GM12865 (cell line): ENCODE measurements at regions not wholly inside any gene's neighbourhood (a gene's known extent, or its start where the extent isn't known, plus 50 kb on each side); places are given as distances from the start of the nearest gene placed in this dataset.
A peak's percentile ranks its signal among the peaks of the same experiment; 100 is the strongest.

ENCODE experiments used
- DNase-seq: peaks from one replicate; pipeline ENCODE4 v3.0.0; 2010; ENCODE audit warnings: low read depth
- H3K4me3 ChIP-seq: 2 replicates; pipeline ENCODE4 v1.5.1; 2011; ENCODE audit warnings: mild to moderate bottlenecking, low read depth, low read length, control low read depth
- TF ChIP-seq, protein P1 (sequence below): IDR thresholded peaks from 2 replicates; pipeline ENCODE4 v1.5.1; 2011; ENCODE audit warnings: low read length, control low read depth, low read depth, inconsistent platforms; ENCODE audit not compliant: insufficient read depth; ENCODE audit errors: missing control alignments

DNA sequence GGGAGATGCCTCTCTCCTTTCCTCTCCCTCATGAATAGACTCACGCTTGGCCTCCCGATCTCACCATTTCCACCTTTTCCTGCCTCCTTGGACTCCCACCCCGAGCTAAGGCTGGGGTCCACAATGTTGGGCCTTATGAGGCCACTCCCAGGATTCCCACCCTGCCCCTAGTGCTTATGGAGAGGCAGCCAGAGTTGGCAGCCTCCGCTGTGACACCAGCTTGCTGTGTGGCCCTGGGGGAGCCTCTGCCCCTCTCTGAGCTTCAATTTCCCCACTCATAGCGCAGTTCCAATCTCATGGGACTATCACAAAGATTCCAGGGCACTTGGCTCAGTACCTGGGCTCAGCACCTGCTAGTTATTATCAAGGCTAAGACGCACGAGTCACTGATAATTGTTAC is 118.7 kb upstream of the WNT4 start:
- H3K4me3 ChIP-seq, result no peak overlapping the region
- TF ChIP-seq, protein P1, sequence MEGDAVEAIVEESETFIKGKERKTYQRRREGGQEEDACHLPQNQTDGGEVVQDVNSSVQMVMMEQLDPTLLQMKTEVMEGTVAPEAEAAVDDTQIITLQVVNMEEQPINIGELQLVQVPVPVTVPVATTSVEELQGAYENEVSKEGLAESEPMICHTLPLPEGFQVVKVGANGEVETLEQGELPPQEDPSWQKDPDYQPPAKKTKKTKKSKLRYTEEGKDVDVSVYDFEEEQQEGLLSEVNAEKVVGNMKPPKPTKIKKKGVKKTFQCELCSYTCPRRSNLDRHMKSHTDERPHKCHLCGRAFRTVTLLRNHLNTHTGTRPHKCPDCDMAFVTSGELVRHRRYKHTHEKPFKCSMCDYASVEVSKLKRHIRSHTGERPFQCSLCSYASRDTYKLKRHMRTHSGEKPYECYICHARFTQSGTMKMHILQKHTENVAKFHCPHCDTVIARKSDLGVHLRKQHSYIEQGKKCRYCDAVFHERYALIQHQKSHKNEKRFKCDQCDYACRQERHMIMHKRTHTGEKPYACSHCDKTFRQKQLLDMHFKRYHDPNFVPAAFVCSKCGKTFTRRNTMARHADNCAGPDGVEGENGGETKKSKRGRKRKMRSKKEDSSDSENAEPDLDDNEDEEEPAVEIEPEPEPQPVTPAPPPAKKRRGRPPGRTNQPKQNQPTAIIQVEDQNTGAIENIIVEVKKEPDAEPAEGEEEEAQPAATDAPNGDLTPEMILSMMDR, result no peak
- DNase-seq, result no peak

DNA sequence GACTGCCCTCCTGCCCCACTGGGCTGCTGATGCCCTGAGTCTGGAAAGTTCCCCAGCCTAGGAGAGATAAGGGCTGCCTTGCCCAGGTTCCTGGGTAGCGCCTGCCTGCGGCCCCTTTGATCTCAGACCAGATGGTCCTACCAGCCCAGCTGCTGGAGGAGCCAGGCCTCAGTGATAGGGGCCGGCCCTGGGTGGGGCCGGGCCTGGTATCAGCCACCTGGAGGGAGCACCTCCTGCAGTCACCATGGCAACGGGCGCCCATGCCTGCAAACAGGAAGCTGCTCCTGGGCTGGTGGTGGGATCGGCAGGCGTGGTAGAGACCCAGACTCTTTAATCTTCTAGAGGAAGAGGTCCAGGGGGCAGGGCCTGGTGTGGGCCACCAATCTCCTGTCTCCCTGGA is 119.7 kb upstream of the WNT4 start:
- H3K4me3 ChIP-seq, result no peak overlapping the region
- TF ChIP-seq, protein P1, result no peak
- peak; percentile 51 for DNase-seq

- no peak for DNase-seq
- TF ChIP-seq, protein P1, result no peak
- H3K4me3 ChIP-seq, result no peak overlapping the region
Observed at GRCh38 chr1:22263359-22263758, 120.5 kb upstream of the WNT4 start.

DNA sequence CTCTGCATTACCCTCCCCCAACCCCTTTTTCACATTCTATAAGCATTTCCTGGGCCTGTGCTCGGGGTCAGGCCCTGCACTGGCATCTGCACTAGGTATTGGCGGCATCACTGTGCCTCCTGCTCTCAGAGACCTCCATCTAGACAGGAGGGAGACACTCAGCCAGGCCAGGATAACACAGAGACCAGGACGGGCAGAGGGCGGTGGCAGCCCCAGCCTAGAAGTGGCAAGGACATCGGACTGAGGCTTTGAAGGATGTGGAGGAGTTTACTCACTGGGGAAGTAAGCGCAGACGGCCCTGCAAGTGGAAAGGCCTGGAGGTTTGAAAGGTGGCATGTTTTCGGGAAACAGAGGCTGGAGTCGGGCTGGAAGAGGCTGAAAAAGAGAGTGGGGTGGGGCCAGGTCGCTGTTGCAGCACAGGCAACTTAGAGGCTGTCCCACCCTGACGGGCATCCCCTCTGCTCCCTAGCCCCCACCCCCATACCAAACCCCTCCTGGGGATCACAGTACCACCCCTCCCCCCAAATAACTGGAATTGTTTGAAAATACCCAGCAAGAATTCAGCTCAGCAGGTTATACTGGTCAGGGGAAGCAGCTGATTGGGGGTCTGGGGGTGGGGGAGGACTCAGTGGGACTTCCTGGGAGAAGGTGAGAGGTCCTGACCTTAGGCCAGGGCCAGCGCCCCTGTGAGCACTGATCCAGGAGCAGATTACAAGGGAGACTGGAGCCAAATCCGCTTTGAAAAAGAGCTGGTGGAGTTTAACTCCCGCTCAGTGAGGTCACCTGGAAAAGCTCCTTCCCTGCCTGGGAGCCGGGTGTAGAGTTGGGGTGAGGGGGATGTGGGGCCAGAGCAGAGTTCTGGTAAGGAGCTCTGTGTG is 121.8 kb upstream of the WNT4 start:
- DNase-seq, result no peak
- no peak overlapping the region for H3K4me3 ChIP-seq
- TF ChIP-seq, protein P1, result no peak

DNA sequence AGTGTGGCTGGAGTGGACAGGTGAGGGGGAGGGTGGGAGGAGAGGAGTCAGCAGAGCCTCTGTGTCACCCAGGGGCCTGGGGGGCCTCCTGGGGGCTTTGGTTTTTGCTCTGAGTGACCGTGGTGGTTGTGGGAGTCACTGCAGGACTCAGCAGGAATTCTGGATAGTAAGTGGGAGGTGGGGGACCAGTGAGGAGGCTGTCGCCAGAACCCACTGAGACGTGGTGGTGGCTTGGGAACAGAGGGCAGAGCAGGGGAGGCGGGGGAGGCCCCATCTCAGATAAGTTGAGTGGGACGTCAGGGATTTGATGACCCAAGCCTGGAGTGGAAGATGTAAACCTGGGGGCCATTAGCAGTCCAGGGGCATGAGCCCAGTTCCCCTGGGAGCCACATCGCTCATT is 123.2 kb upstream of the WNT4 start:
- TF ChIP-seq, protein P1, result no peak
- H3K4me3 ChIP-seq, result no peak overlapping the region
- no peak for DNase-seq

DNA sequence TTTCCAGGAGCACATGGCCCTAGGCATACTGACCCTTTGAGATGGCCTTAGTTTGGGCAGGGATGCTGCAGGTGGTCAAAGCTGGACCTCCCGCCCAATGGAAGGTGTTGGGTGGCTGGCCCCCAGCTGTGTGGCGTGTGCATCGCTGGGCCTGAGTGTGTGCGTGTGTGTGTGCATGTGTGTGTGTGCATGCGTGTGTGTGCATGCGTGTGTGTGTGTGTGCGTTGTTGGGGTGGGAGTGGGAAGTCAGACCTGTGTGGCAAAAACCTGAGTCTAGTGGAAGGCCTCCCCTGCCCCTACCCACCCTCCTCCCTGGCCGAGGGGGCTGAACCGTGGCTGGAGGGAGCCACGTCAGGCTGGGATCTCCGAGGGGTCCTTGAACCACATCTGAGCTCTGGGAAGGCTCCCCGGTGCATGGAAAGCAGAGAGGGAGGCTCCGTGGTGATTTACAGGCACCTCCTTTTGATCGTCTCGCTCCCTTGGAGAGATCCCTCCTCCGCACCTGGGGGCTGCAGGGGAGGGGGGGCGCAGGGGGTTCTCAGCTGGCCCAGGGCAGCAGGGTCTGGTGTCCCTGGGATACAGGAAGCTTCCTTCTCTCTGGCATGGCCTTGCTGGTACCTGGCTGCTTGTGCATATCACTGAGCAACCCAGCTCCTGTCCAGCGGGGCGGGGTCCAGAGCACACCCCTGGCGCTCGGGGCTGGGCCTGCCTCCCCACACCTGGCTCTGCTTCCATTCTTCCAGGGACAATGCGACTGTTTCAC is 124.7 kb upstream of the WNT4 start:
- DNase-seq, result no peak
- TF ChIP-seq, protein P1, result no peak
- no peak overlapping the region for H3K4me3 ChIP-seq
